Retinal pigment epithelial cell (primary cell): ENCODE measurements at regions not wholly inside any gene's neighbourhood (a gene's known extent, or its start where the extent isn't known, plus 50 kb on each side); places are given as distances from the start of the nearest gene placed in this dataset.

Experiments
- DNase-seq: peaks from one replicate; pipeline ENCODE4 v3.0.0-alpha.2; 2010; ENCODE audit warnings: low read depth
- H3K4me3 ChIP-seq: 2 replicates; pipeline ENCODE4 v1.5.1; 2011; ENCODE audit warnings: mild to moderate bottlenecking, low read length, control low read depth, moderate library complexity
- CTCF ChIP-seq: conservative IDR thresholded peaks from 2 replicates; pipeline ENCODE4 v1.5.1; 2011; ENCODE audit warnings: low read depth, low read length, control low read depth, inconsistent platforms

- TF ChIP-seq CTCF, result no peak
- DNase-seq, result no peak
- no peak overlapping the region for H3K4me3 ChIP-seq
These were observed 397.3 kb downstream of the MED13L start for GRCh38 chr12:115880238-115880637.

GRCh38 chr12:115879354-115879753 is 398.1 kb downstream of the MED13L start:
- H3K4me3 ChIP-seq, result no peak overlapping the region
- no peak for TF ChIP-seq CTCF
- DNase-seq, result no peak

- TF ChIP-seq CTCF, result no peak
- no peak overlapping the region for H3K4me3 ChIP-seq
- DNase-seq, result no peak
These were observed 403.9 kb downstream of the MED13L start for GRCh38 chr12:115873451-115874082.

GRCh38 chr12:115872919-115873357 is 404.6 kb downstream of the MED13L start:
- DNase-seq, result no peak
- no peak overlapping the region for H3K4me3 ChIP-seq
- TF ChIP-seq CTCF, result no peak

- no peak overlapping the region for H3K4me3 ChIP-seq
- DNase-seq, result no peak
These were observed 405.3 kb downstream of the MED13L start for GRCh38 chr12:115872212-115872611.

GRCh38 chr12:115871714-115872113 is 405.8 kb downstream of the MED13L start:
- no peak overlapping the region for H3K4me3 ChIP-seq
- TF ChIP-seq CTCF, result peak; percentile 54
- DNase-seq, result no peak

More at GRCh38 chr12:115872212-115872611, 405.3 kb downstream of the MED13L start:
- no peak for TF ChIP-seq CTCF

- DNase-seq, result no peak
These were observed 407.0 kb downstream of the MED13L start for GRCh38 chr12:115870510-115870909.

More at GRCh38 chr12:115870510-115870909, 407.0 kb downstream of the MED13L start:
- no peak overlapping the region for H3K4me3 ChIP-seq
- TF ChIP-seq CTCF, result no peak
